HepG2 (cell line): ENCODE measurements at regions not wholly inside any gene's neighbourhood (a gene's known extent, or its start where the extent isn't known, plus 50 kb on each side); places are given as distances from the start of the nearest gene placed in this dataset.

Experiments
- ATAC-seq: fragments of 200-7000 bp; cut with Tn5 transposase; 3 replicates; pipeline ENCODE4 v1.9.1; 2020; ENCODE audit warnings: mild to moderate bottlenecking, moderate library complexity
- BruUV-seq: library from RNA; stranded (reverse); fragments of 400-500 nt; replicated peaks from 2 replicates; lab custom pipeline; 2021; lab: Mats Ljungman, UMichigan
- CTCF ChIA-PET: fragments of 300-600 bp; formaldehyde crosslinking; extraction: SDS; loops from one replicate; lab custom pipeline; 2021; ENCODE audit warnings: low total read pairs, inconsistent platforms, low intra/inter-chr PET ratio; lab: Yijun Ruan, JAX
- POLR2A ChIA-PET: fragments of 350-600 bp; sonication (Branson Sonifier 250); formaldehyde crosslinking; loops from one replicate; lab custom pipeline; 2020; ENCODE audit warnings: antibody characterized with exemption, inconsistent platforms; lab: Yijun Ruan, JAX
- DNase-seq: peaks from one replicate; pipeline ENCODE4 v3.0.0-alpha.2; 2015; ENCODE audit warnings: low spot score
- FAIRE-seq: peaks from 3 replicates; lab custom pipeline; 2011; peaks lifted over from hg19 to GRCh38; lab: Jason Lieb, UNC
- H2AFZ ChIP-seq: one replicate; pipeline ENCODE4 v1.6.1; 2011; ENCODE audit warnings: low read length, inconsistent platforms
- H3K27ac ChIP-seq: fragments of 300-600 bp; 3 replicates; pipeline ENCODE4 v1.8.0; 2011; ENCODE audit warnings: mixed run types, mild to moderate bottlenecking, mixed read lengths, low read length, inconsistent platforms; ENCODE audit not compliant: insufficient read depth; ENCODE audit errors: extremely low read length
- H3K27me3 ChIP-seq, 2 experiments: fragments of 200-600 bp in 1 of 2; 2 replicates in 1 of 2; 3 replicates in 1 of 2; pipeline versions ENCODE4 v1.6.0 to v1.8.0; 2011; ENCODE audit warnings: low read length in 2 of 2, mild to moderate bottlenecking in 2 of 2, moderate library complexity in 2 of 2, inconsistent platforms in 1 of 2; ENCODE audit not compliant: insufficient read depth in 2 of 2, control insufficient read depth in 1 of 2
- H3K36me3 ChIP-seq, 2 experiments: fragments of 200-600 bp in 1 of 2; replicated peaks in 1 of 2; 2 replicates in 1 of 2; 3 replicates in 1 of 2; pipeline versions ENCODE4 v1.5.1 to v1.8.0; 2011; ENCODE audit warnings: low read length in 2 of 2, inconsistent platforms in 1 of 2; ENCODE audit not compliant: insufficient read depth in 2 of 2, control insufficient read depth in 1 of 2
- H3K4me1 ChIP-seq: 2 replicates; pipeline ENCODE4 v1.5.1; 2012; ENCODE audit warnings: low read length, inconsistent platforms; ENCODE audit not compliant: insufficient read depth
- H3K4me2 ChIP-seq: 2 replicates; pipeline ENCODE4 v1.6.0; 2011; ENCODE audit warnings: low read depth, low read length, inconsistent platforms
- H3K4me3 ChIP-seq, 3 experiments: fragments of 200-600 bp in 1 of 3; sonication (generic), shearing (Covaris generic) in 1 of 3; replicated peaks in 1 of 3; 2 replicates each; pipeline ENCODE4 v1.5.1; 2011 to 2016; ENCODE audit warnings: low read length in 3 of 3, inconsistent platforms in 2 of 3, low read depth in 2 of 3, mild to moderate bottlenecking in 2 of 3, control low read depth in 1 of 3, mixed read lengths in 1 of 3; ENCODE audit not compliant: insufficient read depth in 1 of 3
- H3K79me2 ChIP-seq: one replicate; pipeline ENCODE4 v1.6.1; 2011; ENCODE audit warnings: low read length, inconsistent platforms; ENCODE audit not compliant: insufficient read depth
- H3K9ac ChIP-seq: 2 replicates; pipeline ENCODE4 v1.6.0; 2011; ENCODE audit warnings: mild to moderate bottlenecking, low read depth, low read length, inconsistent platforms; ENCODE audit not compliant: insufficient read depth
- H3K9me3 ChIP-seq: 2 replicates; pipeline ENCODE4 v1.5.1; 2012; ENCODE audit warnings: mild to moderate bottlenecking, low read length
- H4K20me1 ChIP-seq: 2 replicates; pipeline ENCODE4 v1.6.0; 2011; ENCODE audit warnings: inconsistent platforms, mild to moderate bottlenecking, low read length, moderate library complexity; ENCODE audit not compliant: insufficient read depth
- CREB3 ChIP-seq: sonication (generic); formaldehyde crosslinking; IDR thresholded peaks from 2 replicates; pipeline ENCODE4 v1.5.0; 2020; ENCODE audit warnings: missing genetic modification reagents
- CREM ChIP-seq, 2 experiments: sonication (generic) in 1 of 2; formaldehyde crosslinking in 1 of 2; IDR thresholded peaks; 2 replicates each; pipeline versions ENCODE4 v1.4.0 to v1.6.1; 2016 to 2020; ENCODE audit warnings: antibody characterized with exemption in 1 of 2, mild to moderate bottlenecking in 1 of 2, missing genetic modification reagents in 1 of 2
- HOXA9 ChIP-seq: sonication (generic); formaldehyde crosslinking; IDR thresholded peaks from 2 replicates; pipeline ENCODE4 v1.8.1; 2022; ENCODE audit warnings: missing genetic modification reagents, mild to moderate bottlenecking, moderate library complexity, borderline replicate concordance
- MTA1 ChIP-seq: sonication (generic); formaldehyde crosslinking; IDR thresholded peaks from 2 replicates; pipeline ENCODE4 v1.4.0; 2020; ENCODE audit warnings: missing genetic modification reagents, mild to moderate bottlenecking, borderline replicate concordance
- NFKBIZ ChIP-seq: IDR thresholded peaks from 2 replicates; pipeline ENCODE4 v1.6.1; 2018; ENCODE audit warnings: missing genetic modification reagents, missing compliant biosample characterization
- RBFOX2 ChIP-seq: fragments of 200-400 bp; formaldehyde crosslinking; IDR thresholded peaks from 2 replicates; pipeline ENCODE4 v1.6.1; 2017; ENCODE audit warnings: low read depth, mild to moderate bottlenecking, low read length
- SOX13 ChIP-seq, 3 experiments: fragments of 450-650 bp in 1 of 3; sonication (generic) in 1 of 3; formaldehyde crosslinking in 1 of 3; IDR thresholded peaks in 2 of 3; conservative IDR thresholded peaks in 1 of 3; 2 replicates each; pipeline versions ENCODE4 v1.5.0 to v1.6.1; 2016 to 2020; ENCODE audit warnings: antibody characterized with exemption in 1 of 3, mild to moderate bottlenecking in 1 of 3, missing compliant biosample characterization in 1 of 3, missing genetic modification reagents in 1 of 3, moderate library complexity in 1 of 3
- SRSF4 ChIP-seq: fragments of 200-400 bp; formaldehyde crosslinking; IDR thresholded peaks from one replicate; pipeline ENCODE4 v1.6.1; 2018; ENCODE audit warnings: mild to moderate bottlenecking, low read depth, low read length, moderate library complexity; ENCODE audit not compliant: poor library complexity, severe bottlenecking
- ZBTB25 ChIP-seq: IDR thresholded peaks from 2 replicates; pipeline ENCODE4 v1.6.1; 2018; ENCODE audit warnings: missing genetic modification reagents
- WGBS: methylation state at CpG from one replicate; pipeline ENCODE4 v1.1.6; 2017; ENCODE audit warnings: low lambda C conversion rate; 5-methylcytosine and 5-hydroxymethylcytosine counted together
- in situ Hi-C: cut with HindIII; loops from 2 replicates; pipeline ENCODE4 v1.10.0; 2017; ENCODE audit warnings: low pct_unique_long_range_greater_than_20kb; ENCODE audit not compliant: extremely low pct_ligation_motif_present
- intact Hi-C: fragments of 100-400 bp; cut with micrococcal nuclease; formaldehyde crosslinking; loops from one replicate; pipeline ENCODE4 v1.10.0; 2022; ENCODE audit not compliant: unreplicated experiment
- TF ChIP-seq, protein P1 (sequence below): IDR thresholded peaks from 2 replicates; pipeline ENCODE4 v1.4.0; 2020; ENCODE audit warnings: mild to moderate bottlenecking, missing genetic modification reagents
- TF ChIP-seq, protein P2 (sequence below): sonication (generic); formaldehyde crosslinking; conservative IDR thresholded peaks from 2 replicates; pipeline ENCODE4 v1.4.0; 2020; ENCODE audit warnings: missing genetic modification reagents

- TF ChIP-seq, protein P1, sequence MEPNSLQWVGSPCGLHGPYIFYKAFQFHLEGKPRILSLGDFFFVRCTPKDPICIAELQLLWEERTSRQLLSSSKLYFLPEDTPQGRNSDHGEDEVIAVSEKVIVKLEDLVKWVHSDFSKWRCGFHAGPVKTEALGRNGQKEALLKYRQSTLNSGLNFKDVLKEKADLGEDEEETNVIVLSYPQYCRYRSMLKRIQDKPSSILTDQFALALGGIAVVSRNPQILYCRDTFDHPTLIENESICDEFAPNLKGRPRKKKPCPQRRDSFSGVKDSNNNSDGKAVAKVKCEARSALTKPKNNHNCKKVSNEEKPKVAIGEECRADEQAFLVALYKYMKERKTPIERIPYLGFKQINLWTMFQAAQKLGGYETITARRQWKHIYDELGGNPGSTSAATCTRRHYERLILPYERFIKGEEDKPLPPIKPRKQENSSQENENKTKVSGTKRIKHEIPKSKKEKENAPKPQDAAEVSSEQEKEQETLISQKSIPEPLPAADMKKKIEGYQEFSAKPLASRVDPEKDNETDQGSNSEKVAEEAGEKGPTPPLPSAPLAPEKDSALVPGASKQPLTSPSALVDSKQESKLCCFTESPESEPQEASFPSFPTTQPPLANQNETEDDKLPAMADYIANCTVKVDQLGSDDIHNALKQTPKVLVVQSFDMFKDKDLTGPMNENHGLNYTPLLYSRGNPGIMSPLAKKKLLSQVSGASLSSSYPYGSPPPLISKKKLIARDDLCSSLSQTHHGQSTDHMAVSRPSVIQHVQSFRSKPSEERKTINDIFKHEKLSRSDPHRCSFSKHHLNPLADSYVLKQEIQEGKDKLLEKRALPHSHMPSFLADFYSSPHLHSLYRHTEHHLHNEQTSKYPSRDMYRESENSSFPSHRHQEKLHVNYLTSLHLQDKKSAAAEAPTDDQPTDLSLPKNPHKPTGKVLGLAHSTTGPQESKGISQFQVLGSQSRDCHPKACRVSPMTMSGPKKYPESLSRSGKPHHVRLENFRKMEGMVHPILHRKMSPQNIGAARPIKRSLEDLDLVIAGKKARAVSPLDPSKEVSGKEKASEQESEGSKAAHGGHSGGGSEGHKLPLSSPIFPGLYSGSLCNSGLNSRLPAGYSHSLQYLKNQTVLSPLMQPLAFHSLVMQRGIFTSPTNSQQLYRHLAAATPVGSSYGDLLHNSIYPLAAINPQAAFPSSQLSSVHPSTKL, result no peak
- TF ChIP-seq MTA1 (CRISPR knock-in tag), result no peak
Measured at GRCh38 chr9:26457151-26457550, 435.5 kb downstream of the CAAP1 start (continued).

DNA sequence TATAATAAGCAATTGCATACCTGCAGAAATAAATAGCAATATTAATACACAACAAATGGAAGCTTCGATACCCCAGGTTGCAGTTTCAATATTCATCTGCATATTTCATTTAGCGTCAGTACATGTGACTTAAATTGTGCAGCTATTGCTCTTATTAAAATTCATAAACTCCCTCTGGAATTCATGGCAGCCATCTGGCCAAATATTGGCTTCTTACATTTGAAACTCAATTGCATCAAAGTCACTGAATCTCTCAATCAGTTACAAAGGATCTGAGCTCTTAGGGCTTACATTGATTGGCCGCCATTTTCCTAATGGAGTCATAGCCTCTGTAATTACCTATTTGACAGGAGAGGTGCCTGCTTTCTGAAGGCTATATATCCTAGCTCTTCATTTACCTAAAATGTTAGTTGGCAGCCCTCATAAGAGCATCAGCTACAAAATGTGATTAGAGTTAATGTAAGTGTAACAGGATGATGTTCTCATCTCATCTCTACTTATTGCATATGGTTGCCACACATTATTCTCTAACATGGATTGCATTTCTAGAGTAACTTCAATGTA, 453.5 kb downstream of the CAAP1 start:
- Histone ChIP-seq H3K9ac (no peak overlapping the region), H3K4me1 (no peaks in the 10 kb centered on the region), H3K79me2 (no peaks in the 10 kb centered on the region), H3K9me3 (no peaks in the 10 kb centered on the region), H2AFZ (no peak overlapping the region), H3K27me3 (no peaks in the 10 kb centered on the region), H3K4me2 (no peak overlapping the region), H3K4me3 (no peak overlapping the region), H4K20me1 (no peaks in the 10 kb centered on the region), H3K36me3 (no peaks in the 10 kb centered on the region), H3K27ac (no peak overlapping the region)
- FAIRE-seq, result no peak
- intact Hi-C loops, result no loop called here
- ChIA-PET CTCF (no interaction called here), POLR2A (no interaction called here)
- ATAC-seq, result no peak
- BruUV-seq, result no TSS peak
- DNase-seq, result no peak
- in situ Hi-C loops, result no loop called here
- WGBS, result 0% methylated on average over 3 of the region's 3 CpGs
- TF ChIP-seq SRSF4 (no peak), RBFOX2 (no peak), HOXA9 (CRISPR knock-in tag) (no peak), SOX13 (IDR thresholded peaks at IDR 0.05) (no peak), SOX13 (CRISPR knock-in tag; conservative IDR thresholded peaks at IDR 0.05 in 1 of 2, IDR thresholded peaks at IDR 0.05 in 1 of 2) (no peak), CREM (IDR thresholded peaks at IDR 0.05) (no peak), CREM (CRISPR knock-in tag; IDR thresholded peaks at IDR 0.05) (no peak), ZBTB25 (CRISPR knock-in tag) (no peak), NFKBIZ (CRISPR knock-in tag) (no peak), CREB3 (CRISPR knock-in tag) (no peak)
- TF ChIP-seq, protein P2, sequence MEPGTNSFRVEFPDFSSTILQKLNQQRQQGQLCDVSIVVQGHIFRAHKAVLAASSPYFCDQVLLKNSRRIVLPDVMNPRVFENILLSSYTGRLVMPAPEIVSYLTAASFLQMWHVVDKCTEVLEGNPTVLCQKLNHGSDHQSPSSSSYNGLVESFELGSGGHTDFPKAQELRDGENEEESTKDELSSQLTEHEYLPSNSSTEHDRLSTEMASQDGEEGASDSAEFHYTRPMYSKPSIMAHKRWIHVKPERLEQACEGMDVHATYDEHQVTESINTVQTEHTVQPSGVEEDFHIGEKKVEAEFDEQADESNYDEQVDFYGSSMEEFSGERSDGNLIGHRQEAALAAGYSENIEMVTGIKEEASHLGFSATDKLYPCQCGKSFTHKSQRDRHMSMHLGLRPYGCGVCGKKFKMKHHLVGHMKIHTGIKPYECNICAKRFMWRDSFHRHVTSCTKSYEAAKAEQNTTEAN (CRISPR knock-in tag), result no peak
